Subcutaneous abdominal adipose tissue (tissue), 5 donors: ENCODE measurements at regions not wholly inside any gene's neighbourhood (a gene's known extent, or its start where the extent isn't known, plus 50 kb on each side); places are given as distances from the start of the nearest gene placed in this dataset.
"Not testable (repeated sequence)": the region's sequence is repeated elsewhere in the genome, so short reads cannot be mapped to it uniquely, and the experiment has no call there.

Experiments
- H3K27ac ChIP-seq: one replicate; pipeline ENCODE4 v1.7.0; 2013; ENCODE audit warnings: low read depth, mild to moderate bottlenecking, inconsistent platforms, low read length, moderate library complexity
- H3K27me3 ChIP-seq, 5 donors: one replicate each; pipeline ENCODE4 v1.7.0; 2013; ENCODE audit warnings: low read length in 5 of 5, inconsistent platforms in 1 of 5; ENCODE audit not compliant: control insufficient read depth in 5 of 5, insufficient read depth in 4 of 5
- H3K36me3 ChIP-seq, 5 donors: one replicate each; pipeline ENCODE4 v1.7.0; 2013; ENCODE audit warnings: low read length in 5 of 5; ENCODE audit not compliant: control insufficient read depth in 5 of 5, insufficient read depth in 5 of 5
- H3K4me1 ChIP-seq, 5 donors: one replicate each; pipeline ENCODE4 v1.7.0; 2013; ENCODE audit warnings: low read length in 5 of 5, mild to moderate bottlenecking in 3 of 5, moderate library complexity in 1 of 5; ENCODE audit not compliant: control insufficient read depth in 5 of 5, insufficient read depth in 5 of 5
- H3K4me3 ChIP-seq, 5 donors: one replicate each; pipeline ENCODE4 v1.7.0; 2013; ENCODE audit warnings: low read length in 5 of 5, low read depth in 1 of 5
- H3K9ac ChIP-seq, 5 donors: one replicate each; pipeline ENCODE4 v1.7.0; 2013; ENCODE audit warnings: low read length in 5 of 5, mild to moderate bottlenecking in 4 of 5, moderate library complexity in 3 of 5
- H3K9me3 ChIP-seq, 5 donors: one replicate each; pipeline ENCODE4 v1.7.0; 2013; ENCODE audit warnings: low read length in 5 of 5; ENCODE audit not compliant: control insufficient read depth in 5 of 5
- donor health status: healthy.
- donor health status: healthy.
- donor health status: healthy.
- donor health status: healthy.
- donor health status: healthy.

DNA sequence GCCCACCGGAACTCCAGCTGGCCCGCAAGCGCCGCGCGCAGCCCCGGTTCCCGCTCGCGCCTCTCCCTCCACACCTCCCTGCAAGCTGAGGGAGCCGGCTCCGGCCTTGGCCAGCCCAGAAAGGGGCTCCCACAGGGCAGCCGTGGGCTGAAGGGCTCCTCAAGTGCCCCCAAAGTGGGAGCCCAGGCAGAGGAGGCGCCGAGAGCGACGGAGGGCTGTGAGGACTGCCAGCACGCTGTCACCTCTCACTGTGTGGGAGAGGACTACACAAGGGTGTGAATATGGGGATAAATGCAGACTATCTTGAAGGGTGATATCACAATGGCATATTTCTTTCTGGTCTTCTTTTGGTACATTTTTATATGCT lies 158.3 kb upstream of the PPP1R3A start:
- not testable (repeated sequence) for H3K9ac ChIP-seq, H3K4me1 ChIP-seq, H3K27ac ChIP-seq, H3K9me3 ChIP-seq, H3K27me3 ChIP-seq, H3K36me3 ChIP-seq, H3K4me3 ChIP-seq

DNA sequence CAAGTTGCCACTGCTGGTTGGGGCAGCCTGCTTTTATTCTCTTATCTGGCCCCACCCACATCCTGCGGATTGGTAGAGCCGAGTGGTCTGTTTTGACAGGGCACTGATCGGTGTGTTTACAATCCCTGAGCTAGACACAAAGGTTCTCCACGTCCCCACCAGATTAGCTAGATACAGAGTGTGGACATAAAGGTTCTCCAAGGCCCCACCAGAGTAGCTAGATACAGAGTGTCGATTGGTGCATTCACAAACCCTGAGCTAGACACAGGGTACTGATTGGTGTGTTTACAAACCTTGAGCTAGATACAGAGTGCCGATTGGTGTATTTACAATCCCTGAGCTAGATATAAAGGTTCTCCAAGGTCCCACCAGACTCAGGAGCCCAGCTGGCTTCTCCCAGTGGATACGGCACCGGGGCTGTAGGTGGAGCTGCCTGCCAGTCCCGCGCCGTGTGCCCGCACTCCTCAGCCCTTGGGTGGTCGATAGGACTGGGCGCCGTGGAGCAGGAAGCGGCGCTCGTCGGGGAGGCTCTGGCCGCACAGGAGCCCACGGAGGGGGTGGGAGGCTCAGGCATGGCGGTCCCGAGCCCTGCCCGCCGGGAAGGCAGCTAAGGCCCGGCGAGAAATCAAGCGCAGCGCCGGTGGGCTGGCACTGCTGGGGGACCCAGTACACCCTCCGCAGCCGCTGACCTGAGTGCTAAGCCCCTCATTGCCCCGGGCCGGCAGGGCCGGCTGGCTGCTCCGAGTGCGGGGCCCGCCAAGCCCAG lies 157.8 kb upstream of the PPP1R3A start:
- H3K4me1 ChIP-seq, H3K4me3 ChIP-seq, H3K27ac ChIP-seq, H3K9me3 ChIP-seq, H3K36me3 ChIP-seq, H3K9ac ChIP-seq, H3K27me3 ChIP-seq: not testable (repeated sequence)

DNA sequence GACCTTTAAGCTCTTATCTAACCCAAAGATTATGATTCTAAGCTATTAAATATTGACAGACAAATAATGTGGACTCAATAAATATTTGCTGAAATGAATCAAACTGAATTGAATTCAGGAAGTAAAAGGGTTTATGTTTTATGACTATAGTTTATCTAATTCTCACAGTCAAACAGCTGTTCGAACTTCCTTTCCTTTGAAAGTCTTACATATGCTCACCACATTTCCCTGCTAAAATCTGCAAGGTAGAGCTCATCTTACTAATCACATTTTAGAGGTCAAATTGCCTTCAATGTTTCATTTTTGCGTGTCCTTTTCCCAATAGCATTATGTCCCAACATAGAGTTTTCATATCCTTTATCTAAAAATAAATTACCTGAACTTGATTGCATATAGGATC lies 154.9 kb upstream of the PPP1R3A start:
- no peaks in the 10 kb centered on the region for H3K4me1 ChIP-seq
- H3K27me3 ChIP-seq: no peaks in the 10 kb centered on the region
- H3K9ac ChIP-seq: no peak overlapping the region
- no peak overlapping the region for H3K4me3 ChIP-seq
- no peaks in the 10 kb centered on the region for H3K9me3 ChIP-seq
- H3K36me3 ChIP-seq: no peaks in the 10 kb centered on the region
- no peak overlapping the region for H3K27ac ChIP-seq

DNA sequence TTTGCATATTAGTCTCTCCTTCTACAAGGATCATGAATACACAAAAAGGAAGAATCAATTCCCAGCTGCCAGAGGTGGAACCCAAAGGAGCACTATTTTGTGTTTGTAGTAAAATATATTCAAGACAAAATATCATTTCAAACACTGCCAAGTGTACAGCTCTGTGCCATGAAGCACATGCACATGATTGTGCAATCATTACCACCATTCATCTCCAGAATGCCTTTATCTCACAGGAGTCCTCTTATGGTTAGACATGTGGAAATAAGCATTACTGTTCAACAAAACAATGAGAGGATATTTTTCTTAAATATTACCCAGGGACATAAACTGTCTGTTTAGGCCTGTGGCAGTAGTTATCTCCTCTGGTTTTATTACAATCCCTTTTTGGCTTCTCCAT lies 151.4 kb upstream of the PPP1R3A start:
- H3K4me1 ChIP-seq: no peaks in the 10 kb centered on the region
- H3K9me3 ChIP-seq: no peaks in the 10 kb centered on the region
- no peak overlapping the region for H3K27ac ChIP-seq
- H3K4me3 ChIP-seq: no peak overlapping the region
- H3K36me3 ChIP-seq: no peaks in the 10 kb centered on the region
- no peaks in the 10 kb centered on the region for H3K27me3 ChIP-seq
- H3K9ac ChIP-seq: no peak overlapping the region

DNA sequence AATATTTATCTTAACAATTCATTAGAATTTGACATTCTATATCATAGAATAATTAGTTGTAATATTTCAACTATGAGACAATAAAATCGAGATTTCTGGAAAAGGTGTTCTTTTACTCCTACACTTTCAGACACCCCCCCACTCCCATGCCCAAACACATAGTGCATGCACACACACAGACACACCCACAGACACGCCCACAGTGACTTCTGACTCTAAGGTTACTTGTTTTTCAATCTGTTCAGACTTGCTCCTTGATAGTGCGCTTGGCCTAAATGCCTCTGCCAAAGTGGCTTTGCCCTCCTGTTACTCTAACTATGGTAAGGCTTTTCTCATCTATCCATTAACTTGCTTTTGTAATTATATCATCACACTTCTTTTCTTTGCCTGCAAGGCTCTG lies 144.0 kb upstream of the PPP1R3A start:
- no peaks in the 10 kb centered on the region for H3K27me3 ChIP-seq
- no peak overlapping the region for H3K27ac ChIP-seq
- H3K4me3 ChIP-seq: no peak overlapping the region
- no peaks in the 10 kb centered on the region for H3K4me1 ChIP-seq
- no peaks in the 10 kb centered on the region for H3K9me3 ChIP-seq
- H3K9ac ChIP-seq: no peak overlapping the region
- H3K36me3 ChIP-seq: no peaks in the 10 kb centered on the region

DNA sequence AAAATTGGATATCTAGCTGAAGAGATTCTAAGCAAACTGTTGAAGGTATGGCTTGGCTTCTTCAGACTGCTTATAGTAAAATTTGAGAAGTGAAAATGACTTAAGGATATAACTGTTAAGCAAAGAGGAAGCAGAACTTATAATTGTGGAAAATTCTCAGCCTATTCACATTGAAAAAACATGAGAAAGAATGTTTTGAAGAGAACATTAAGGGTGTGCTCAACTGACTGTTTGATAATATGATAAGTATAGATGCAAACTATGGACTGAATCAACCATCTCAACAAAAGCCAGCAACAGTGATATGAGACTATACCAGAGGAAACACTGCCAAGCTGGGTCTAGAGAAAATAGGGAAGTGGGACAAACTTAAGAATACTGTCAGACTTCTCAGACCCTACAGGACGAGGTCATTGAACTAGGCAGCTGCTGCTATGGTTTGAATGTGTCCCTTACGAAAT lies 133.1 kb upstream of the PPP1R3A start:
- Histone ChIP-seq H3K9ac (no peak overlapping the region), H3K27me3 (no peaks in the 10 kb centered on the region), H3K4me3 (no peak overlapping the region), H3K27ac (no peak overlapping the region), H3K4me1 (peaks cover 0 to 4% (median 0%) of the 10 kb centered on the region in 5 donors), H3K36me3 (no peaks in the 10 kb centered on the region), H3K9me3 (no peaks in the 10 kb centered on the region)

DNA sequence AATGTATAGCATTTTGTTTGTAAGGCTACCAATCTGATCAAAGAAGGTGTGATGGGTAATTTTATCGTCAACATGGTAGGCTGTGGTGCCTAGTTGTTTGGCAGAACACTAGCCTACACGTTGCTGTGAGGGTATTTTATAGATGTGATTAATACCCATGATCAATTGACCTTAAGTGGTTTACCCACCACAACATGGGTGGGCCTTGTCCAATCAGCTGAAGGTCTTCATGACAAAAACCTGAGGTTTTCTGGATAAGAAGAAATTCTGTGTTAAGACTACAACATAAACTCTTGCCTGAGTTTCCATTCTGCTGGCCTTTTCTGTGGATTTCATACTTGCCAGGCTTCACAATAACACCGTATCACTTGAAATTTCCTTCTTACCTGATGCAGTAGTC lies 131.8 kb upstream of the PPP1R3A start:
- Histone ChIP-seq H3K36me3 (no peaks in the 10 kb centered on the region), H3K27me3 (no peaks in the 10 kb centered on the region), H3K4me3 (no peak overlapping the region), H3K9ac (no peak overlapping the region), H3K4me1 (peaks cover 0 to 4% (median 0%) of the 10 kb centered on the region in 5 donors), H3K27ac (no peak overlapping the region), H3K9me3 (no peaks in the 10 kb centered on the region)

DNA sequence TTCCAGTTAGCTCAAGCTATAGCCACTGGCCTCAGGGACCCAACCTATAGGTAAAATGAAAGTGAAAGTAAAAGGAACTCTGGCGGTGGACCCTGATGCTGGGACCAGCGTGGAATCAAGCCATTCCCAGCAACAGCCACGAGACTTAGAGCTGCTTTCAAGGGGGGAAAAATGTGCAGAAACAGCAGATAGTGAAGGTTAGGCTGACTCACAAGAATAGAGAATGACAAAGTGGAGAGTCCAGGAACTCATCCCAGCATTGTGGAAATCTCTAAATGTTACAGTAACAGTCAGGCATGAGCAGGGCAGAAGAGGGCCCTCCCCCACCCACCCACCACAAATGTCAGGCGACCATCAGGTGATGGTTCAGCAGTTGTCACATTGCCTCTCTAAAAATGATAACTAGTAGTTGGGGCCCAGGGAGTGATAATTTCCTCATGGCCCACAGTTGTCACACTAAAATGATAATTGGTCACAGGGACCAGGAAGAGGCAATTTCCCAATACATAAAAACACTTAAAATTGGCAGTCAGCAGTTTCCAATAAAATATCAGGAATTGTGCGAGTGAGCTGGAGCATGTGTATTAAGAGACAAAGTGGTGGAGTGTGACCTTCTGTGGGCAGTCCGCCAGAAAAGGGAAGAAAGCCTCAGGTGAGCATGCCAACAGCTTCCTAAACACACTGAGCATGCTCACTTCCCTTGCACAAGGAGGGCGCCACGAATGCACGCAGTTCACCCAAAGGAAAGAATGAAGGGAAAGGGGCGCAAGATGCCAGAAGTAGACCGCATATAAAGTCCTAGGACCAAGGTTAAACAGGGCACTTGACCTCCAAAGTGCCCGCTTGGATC lies 129.8 kb upstream of the PPP1R3A start:
- peaks cover 0 to 4% (median 0%) of the 10 kb centered on the region in 5 donors for H3K4me1 ChIP-seq
- H3K9me3 ChIP-seq: no peaks in the 10 kb centered on the region
- no peak overlapping the region for H3K9ac ChIP-seq
- H3K27me3 ChIP-seq: no peaks in the 10 kb centered on the region
- peak overlapping the region; percentile 23 to 49 (median 31) for H3K4me3 ChIP-seq
- H3K27ac ChIP-seq: no peak overlapping the region
- no peaks in the 10 kb centered on the region for H3K36me3 ChIP-seq

DNA sequence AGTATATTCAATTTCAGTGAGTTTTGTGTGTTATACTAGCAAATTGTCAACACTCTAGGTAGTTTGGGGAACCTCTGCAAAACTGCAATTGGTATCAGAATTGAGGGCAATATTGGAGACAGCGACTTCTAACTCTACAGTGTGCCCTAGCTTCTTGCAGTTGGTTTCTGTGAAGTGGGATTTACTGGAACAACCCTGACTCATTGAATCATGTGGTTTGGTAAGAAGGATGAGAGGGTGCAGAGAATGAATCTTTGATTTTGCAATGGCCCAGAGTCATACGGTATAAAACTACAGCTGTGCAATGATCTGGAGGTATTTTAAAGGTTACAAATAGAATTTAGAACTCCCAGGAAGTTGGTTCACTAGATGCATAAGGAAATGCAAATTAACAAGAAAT lies 129.1 kb upstream of the PPP1R3A start:
- Histone ChIP-seq H3K27me3 (no peaks in the 10 kb centered on the region), H3K36me3 (no peaks in the 10 kb centered on the region), H3K4me3 (peak overlapping the region in 3 of 5 donors; percentile 31 to 49 (median 45)), H3K9ac (no peak overlapping the region), H3K4me1 (peaks cover 0 to 4% (median 0%) of the 10 kb centered on the region in 5 donors), H3K9me3 (no peaks in the 10 kb centered on the region), H3K27ac (no peak overlapping the region)

DNA sequence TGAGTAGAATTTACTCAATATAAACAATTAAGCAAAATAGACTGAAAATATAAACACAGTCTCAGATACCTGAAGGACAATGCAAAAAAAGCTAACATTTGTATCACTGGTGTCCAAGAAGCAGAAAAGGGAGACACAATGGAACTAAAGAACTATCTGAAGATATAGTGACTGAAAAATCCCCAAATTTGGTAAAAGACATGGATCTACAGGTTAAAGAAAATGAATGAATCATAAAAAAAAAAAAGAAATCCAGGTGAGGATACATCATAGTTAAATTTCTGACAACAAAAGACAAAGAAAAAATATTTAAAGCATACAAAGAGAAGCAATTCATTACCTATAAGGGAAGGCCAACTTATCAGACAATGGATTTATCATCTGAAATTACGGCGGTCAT lies 114.7 kb upstream of the PPP1R3A start:
- H3K4me1 ChIP-seq: no peaks in the 10 kb centered on the region
- no peaks in the 10 kb centered on the region for H3K27me3 ChIP-seq
- H3K9me3 ChIP-seq: no peaks in the 10 kb centered on the region
- H3K27ac ChIP-seq: no peak overlapping the region
- H3K36me3 ChIP-seq: no peaks in the 10 kb centered on the region
- no peak overlapping the region for H3K4me3 ChIP-seq
- no peak overlapping the region for H3K9ac ChIP-seq
